MM.1S (cell line): ENCODE measurements at regions not wholly inside any gene's neighbourhood (a gene's known extent, or its start where the extent isn't known, plus 50 kb on each side); places are given as distances from the start of the nearest gene placed in this dataset.
A peak's percentile ranks its signal among the peaks of the same experiment; 100 is the strongest.

ENCODE experiments used
- DNase-seq: peaks from one replicate; pipeline ENCODE4 v3.0.0-alpha.2; 2015
- H2AFZ ChIP-seq: fragments of 300-600 bp; sonication (generic); 2 replicates; pipeline ENCODE4 v1.6.0; 2016; ENCODE audit warnings: antibody characterized with exemption, low read length
- H3F3A ChIP-seq: fragments of 300-600 bp; sonication (generic); 2 replicates; pipeline ENCODE4 v1.6.1; 2016; ENCODE audit warnings: mild to moderate bottlenecking, antibody characterized with exemption, low read length, moderate library complexity, mixed read lengths; ENCODE audit not compliant: insufficient read depth
- H3K27ac ChIP-seq: fragments of 300-600 bp; sonication (generic); 2 replicates; pipeline ENCODE4 v1.5.1; 2016; ENCODE audit warnings: mild to moderate bottlenecking, low read length
- H3K27me3 ChIP-seq: fragments of 300-600 bp; sonication (generic); replicated peaks from 2 replicates; pipeline ENCODE4 v1.6.0; 2016; ENCODE audit warnings: low read length; ENCODE audit not compliant: insufficient read depth
- H3K36me3 ChIP-seq: fragments of 300-600 bp; sonication (generic); replicated peaks from 2 replicates; pipeline ENCODE4 v1.6.1; 2016; ENCODE audit warnings: mild to moderate bottlenecking, low read length, mixed read lengths; ENCODE audit not compliant: insufficient read depth
- H3K4me1 ChIP-seq: fragments of 300-600 bp; sonication (generic); 2 replicates; pipeline ENCODE4 v1.6.1; 2016; ENCODE audit warnings: low read length, mixed read lengths
- H3K4me2 ChIP-seq: fragments of 300-600 bp; sonication (generic); 2 replicates; pipeline ENCODE4 v1.6.0; 2016; ENCODE audit warnings: low read depth, low read length
- H3K4me3 ChIP-seq: fragments of 300-600 bp; sonication (generic); 2 replicates; pipeline ENCODE4 v1.5.1; 2016; ENCODE audit warnings: low read length, mixed read lengths
- H3K79me2 ChIP-seq: fragments of 300-600 bp; sonication (generic); 2 replicates; pipeline ENCODE4 v1.6.1; 2016; ENCODE audit warnings: mixed run types, low read length, mixed read lengths
- H3K9ac ChIP-seq: fragments of 300-600 bp; sonication (generic); 2 replicates; pipeline ENCODE4 v1.6.1; 2016; ENCODE audit warnings: low read length, mixed read lengths
- H3K9me2 ChIP-seq: fragments of 300-600 bp; sonication (generic); replicated peaks from 2 replicates; pipeline ENCODE4 v1.6.1; 2016; ENCODE audit warnings: mild to moderate bottlenecking, low read length, mixed read lengths; ENCODE audit not compliant: insufficient read depth
- H3K9me3 ChIP-seq: fragments of 300-600 bp; sonication (generic); replicated peaks from 2 replicates; pipeline ENCODE4 v1.6.1; 2016; ENCODE audit warnings: mild to moderate bottlenecking, low read length, mixed read lengths; ENCODE audit not compliant: insufficient read depth
- H4K20me1 ChIP-seq: fragments of 300-600 bp; sonication (generic); 2 replicates; pipeline ENCODE4 v1.6.1; 2016; ENCODE audit warnings: mild to moderate bottlenecking, low read length, moderate library complexity, mixed read lengths; ENCODE audit not compliant: insufficient read depth
- CTCF ChIP-seq: fragments of 300-600 bp; sonication (generic); IDR thresholded peaks from 2 replicates; pipeline ENCODE4 v1.5.1; 2016; ENCODE audit warnings: antibody characterized with exemption, low read length, mixed read lengths
- EZH2 ChIP-seq: fragments of 300-600 bp; sonication (generic); optimal IDR thresholded peaks from 2 replicates; pipeline ENCODE3; 2017; ENCODE audit warnings: low read depth, mild to moderate bottlenecking, antibody characterized with exemption, low read length, mixed read lengths
- EZH2phosphoT487 ChIP-seq: fragments of 300-600 bp; sonication (generic); IDR thresholded peaks from 2 replicates; pipeline ENCODE4 v1.6.1; 2018; ENCODE audit warnings: antibody characterized with exemption, low read length

- Histone ChIP-seq H3K4me1 (peaks cover 19% of the 10 kb centered on the region), H3K9me3 (no peaks in the 10 kb centered on the region), H3F3A (peaks cover 14% of the 10 kb centered on the region; the same call in 1 of the 2 replicates), H4K20me1 (no peaks in the 10 kb centered on the region), H3K27ac (no peak overlapping the region; the same call in 1 of the 2 replicates), H3K79me2 (no peaks in the 10 kb centered on the region), H3K27me3 (peaks cover 21% of the 10 kb centered on the region; the same call in 1 of the 2 replicates), H3K9ac (no peak overlapping the region), H3K9me2 (no peaks in the 10 kb centered on the region), H2AFZ (no peak overlapping the region), H3K36me3 (no peaks in the 10 kb centered on the region), H3K4me3 (peak overlapping the region; percentile 10; the same call in 1 of the 2 replicates), H3K4me2 (peak overlapping the region; percentile 51)
- no peak for TF ChIP-seq EZH2phosphoT487
- no peak for TF ChIP-seq CTCF
- TF ChIP-seq EZH2: no peak
- peak; percentile 64 for DNase-seq
Measured at GRCh38 chr5:17426104-17426749, 71.8 kb upstream of the TAF11L2 start.

- Histone ChIP-seq H3K9ac (no peak overlapping the region), H3K27ac (no peak overlapping the region), H3K4me2 (no peak overlapping the region), H3K79me2 (no peaks in the 10 kb centered on the region), H2AFZ (no peak overlapping the region), H3K4me1 (peaks cover 19% of the 10 kb centered on the region), H3K4me3 (no peak overlapping the region), H3K36me3 (no peaks in the 10 kb centered on the region), H3K27me3 (peaks cover 21% of the 10 kb centered on the region; the same call in 1 of the 2 replicates), H4K20me1 (no peaks in the 10 kb centered on the region), H3K9me3 (no peaks in the 10 kb centered on the region), H3F3A (peaks cover 14% of the 10 kb centered on the region; the same call in 1 of the 2 replicates), H3K9me2 (no peaks in the 10 kb centered on the region)
- TF ChIP-seq EZH2phosphoT487 (no peak), CTCF (no peak), EZH2 (no peak)
- no peak for DNase-seq
Measured at GRCh38 chr5:17428176-17428800, 69.7 kb upstream of the TAF11L2 start.

- Histone ChIP-seq H3K27me3 (peaks cover 14% of the 10 kb centered on the region; the same call in 1 of the 2 replicates), H3F3A (peaks cover 14% of the 10 kb centered on the region; the same call in 1 of the 2 replicates), H3K4me3 (no peak overlapping the region), H3K9me3 (no peaks in the 10 kb centered on the region), H3K36me3 (no peaks in the 10 kb centered on the region), H3K79me2 (no peaks in the 10 kb centered on the region), H3K4me2 (no peak overlapping the region), H2AFZ (no peak overlapping the region), H3K9ac (no peak overlapping the region), H3K9me2 (no peaks in the 10 kb centered on the region), H3K27ac (no peak overlapping the region), H4K20me1 (no peaks in the 10 kb centered on the region), H3K4me1 (peaks cover 19% of the 10 kb centered on the region)
- DNase-seq: no peak
- no peak for TF ChIP-seq EZH2
- no peak for TF ChIP-seq CTCF
- no peak for TF ChIP-seq EZH2phosphoT487
Measured at GRCh38 chr5:17429353-17429752, 68.7 kb upstream of the TAF11L2 start.
